NOMO-1 (cell line): ENCODE measurements at regions not wholly inside any gene's neighbourhood (a gene's known extent, or its start where the extent isn't known, plus 50 kb on each side); places are given as distances from the start of the nearest gene placed in this dataset.
A peak's percentile ranks its signal among the peaks of the same experiment; 100 is the strongest.
"Not testable (repeated sequence)": the region's sequence is repeated elsewhere in the genome, so short reads cannot be mapped to it uniquely, and the experiment has no call there.

ENCODE experiments used
- DNase-seq, 2 experiments: peaks; one replicate each; lab custom pipeline; 2025; ENCODE audit not compliant: unreplicated experiment in 2 of 2; lab: John Stamatoyannopoulos, UW

- DNase-seq, result no peak
Measured at GRCh38 chr12:111123390-111123789, 203.0 kb upstream of the MYL2 start.

- DNase-seq, result no peak
Measured at GRCh38 chr12:111122458-111122878, 202.1 kb upstream of the MYL2 start.

GRCh38 chr12:111121840-111122239 is 201.5 kb upstream of the MYL2 start:
- DNase-seq, result no peak

- DNase-seq, result no peak
Measured at GRCh38 chr12:111120578-111120977, 200.2 kb upstream of the MYL2 start.

GRCh38 chr12:111117017-111117416 is 196.6 kb upstream of the MYL2 start:
- DNase-seq, result no peak

- not testable (repeated sequence) for DNase-seq
Measured at GRCh38 chr12:111113313-111113712, 192.9 kb upstream of the MYL2 start.

GRCh38 chr12:111112311-111113098 is 192.1 kb upstream of the MYL2 start:
- peak; percentile 53 to 56 for DNase-seq

GRCh38 chr12:111111681-111112080 is 191.3 kb upstream of the MYL2 start:
- DNase-seq, result peak; percentile 35 to 49

GRCh38 chr12:111110556-111110955 is 190.2 kb upstream of the MYL2 start:
- no peak for DNase-seq

GRCh38 chr12:111108726-111109125 is 188.3 kb upstream of the MYL2 start:
- no peak for DNase-seq

- DNase-seq, result no peak
Measured at GRCh38 chr12:111107392-111108178, 187.2 kb upstream of the MYL2 start.

- no peak for DNase-seq
Measured at GRCh38 chr12:111105294-111105693, 184.9 kb upstream of the MYL2 start.

- DNase-seq, result no peak
Measured at GRCh38 chr12:111103583-111103982, 183.2 kb upstream of the MYL2 start.

- no peak for DNase-seq
Measured at GRCh38 chr12:111102102-111102739, 181.8 kb upstream of the MYL2 start.

- no peak for DNase-seq
Measured at GRCh38 chr12:111101003-111101402, 180.6 kb upstream of the MYL2 start.

GRCh38 chr12:111100554-111100953 is 180.2 kb upstream of the MYL2 start:
- DNase-seq, result no peak

- DNase-seq, result no peak
Measured at GRCh38 chr12:111100003-111100402, 179.6 kb upstream of the MYL2 start.

- DNase-seq, result no peak
Measured at GRCh38 chr12:111099186-111099585, 178.8 kb upstream of the MYL2 start.

GRCh38 chr12:111094157-111095010 is 174.0 kb upstream of the MYL2 start:
- DNase-seq, result no peak

GRCh38 chr12:111093428-111094142 is 173.2 kb upstream of the MYL2 start:
- no peak for DNase-seq
